Breast epithelium (tissue), 4 donors: ENCODE measurements at regions not wholly inside any gene's neighbourhood (a gene's known extent, or its start where the extent isn't known, plus 50 kb on each side); places are given as distances from the start of the nearest gene placed in this dataset.

Experiments used
- DNase-seq, 2 donors: peaks; one replicate each; pipeline ENCODE4 v3.0.0-alpha.2; 2019; ENCODE audit warnings: low spot score in 2 of 2
- H3K27ac ChIP-seq, 2 donors: fragments of 200-600 bp; sonication (generic) in 1 of 2; one replicate each; pipeline ENCODE4 v1.5.1; 2016 to 2019; ENCODE audit warnings: mild to moderate bottlenecking in 1 of 2
- H3K27me3 ChIP-seq, 2 donors: fragments of 200-600 bp; sonication (generic) in 1 of 2; one replicate each; pipeline versions ENCODE4 v1.5.1 to v1.6.0; 2017 to 2019; ENCODE audit warnings: control low read depth in 1 of 2, mild to moderate bottlenecking in 1 of 2
- H3K36me3 ChIP-seq: fragments of 200-600 bp; one replicate; pipeline ENCODE4 v1.5.1; 2019
- H3K4me1 ChIP-seq, 2 donors: fragments of 200-600 bp; sonication (generic); one replicate each; pipeline ENCODE4 v1.5.1; 2016 to 2019; ENCODE audit warnings: control low read depth in 1 of 2
- H3K4me3 ChIP-seq, 3 donors: fragments of 200-600 bp; sonication (generic); 1 replicate in 2 of 3; 2 replicates in 1 of 3; pipeline ENCODE4 v1.5.1; 2016 to 2019; ENCODE audit warnings: mild to moderate bottlenecking in 3 of 3, moderate library complexity in 2 of 3
- H3K9me3 ChIP-seq, 2 donors: fragments of 200-600 bp; sonication (generic) in 1 of 2; one replicate each; pipeline ENCODE4 v1.5.1; 2016 to 2019; ENCODE audit warnings: control low read depth in 1 of 2
- POLR2A ChIP-seq: fragments of 450-650 bp; IDR thresholded peaks from one replicate; pipeline ENCODE4 v1.6.1; 2016; ENCODE audit warnings: antibody characterized with exemption, mild to moderate bottlenecking, moderate library complexity
- POLR2AphosphoS5 ChIP-seq, 3 donors: sonication (generic); formaldehyde crosslinking; IDR thresholded peaks; one replicate each; pipeline ENCODE4 v1.6.1; 2017; ENCODE audit warnings: antibody characterized with exemption in 3 of 3
- intact Hi-C: fragments of 100-400 bp; cut with DNase I; formaldehyde crosslinking; loops from one replicate; pipeline ENCODE4 v1.15.1; 2023; ENCODE audit warnings: low total_unique reads
- TF ChIP-seq, protein P1 (sequence below), 3 donors: fragments of 450-650 bp; IDR thresholded peaks; one replicate each; pipeline ENCODE4 v1.5.1; 2016 to 2017; ENCODE audit warnings: antibody characterized with exemption in 3 of 3, mild to moderate bottlenecking in 3 of 3, moderate library complexity in 3 of 3

DNA sequence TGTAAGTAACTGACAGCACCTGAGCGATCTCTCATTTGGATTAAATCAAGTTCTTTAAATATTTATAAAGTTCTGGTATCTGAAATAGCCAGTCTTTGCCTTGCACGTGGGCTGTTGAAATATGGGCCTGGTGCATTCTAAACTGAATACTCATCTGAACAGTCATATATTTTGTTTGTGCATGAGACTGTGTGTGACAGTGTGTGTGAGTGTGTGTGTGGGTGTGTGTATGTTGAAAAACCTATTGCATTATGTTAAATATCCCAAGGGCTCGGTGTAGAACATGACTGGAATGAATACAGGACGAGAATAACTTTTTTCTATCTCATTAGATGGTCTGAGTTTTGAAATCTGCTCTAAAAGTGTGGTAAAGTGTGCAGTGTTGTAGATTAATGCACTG is 82.4 kb upstream of the TOX3 start:
- Histone ChIP-seq H3K27ac (no peak overlapping the region), H3K4me1 (no peaks in the 10 kb centered on the region), H3K36me3 (no peaks in the 10 kb centered on the region), H3K4me3 (no peak overlapping the region), H3K9me3 (no peaks in the 10 kb centered on the region), H3K27me3 (no peaks in the 10 kb centered on the region)
- TF ChIP-seq POLR2A (no peak), POLR2AphosphoS5 (IDR thresholded peaks at IDR 0.05) (no peak)
- TF ChIP-seq, protein P1, sequence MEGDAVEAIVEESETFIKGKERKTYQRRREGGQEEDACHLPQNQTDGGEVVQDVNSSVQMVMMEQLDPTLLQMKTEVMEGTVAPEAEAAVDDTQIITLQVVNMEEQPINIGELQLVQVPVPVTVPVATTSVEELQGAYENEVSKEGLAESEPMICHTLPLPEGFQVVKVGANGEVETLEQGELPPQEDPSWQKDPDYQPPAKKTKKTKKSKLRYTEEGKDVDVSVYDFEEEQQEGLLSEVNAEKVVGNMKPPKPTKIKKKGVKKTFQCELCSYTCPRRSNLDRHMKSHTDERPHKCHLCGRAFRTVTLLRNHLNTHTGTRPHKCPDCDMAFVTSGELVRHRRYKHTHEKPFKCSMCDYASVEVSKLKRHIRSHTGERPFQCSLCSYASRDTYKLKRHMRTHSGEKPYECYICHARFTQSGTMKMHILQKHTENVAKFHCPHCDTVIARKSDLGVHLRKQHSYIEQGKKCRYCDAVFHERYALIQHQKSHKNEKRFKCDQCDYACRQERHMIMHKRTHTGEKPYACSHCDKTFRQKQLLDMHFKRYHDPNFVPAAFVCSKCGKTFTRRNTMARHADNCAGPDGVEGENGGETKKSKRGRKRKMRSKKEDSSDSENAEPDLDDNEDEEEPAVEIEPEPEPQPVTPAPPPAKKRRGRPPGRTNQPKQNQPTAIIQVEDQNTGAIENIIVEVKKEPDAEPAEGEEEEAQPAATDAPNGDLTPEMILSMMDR (IDR thresholded peaks at IDR 0.05) = no peak
- intact Hi-C loops = no loop called here
- no peak for DNase-seq

DNA sequence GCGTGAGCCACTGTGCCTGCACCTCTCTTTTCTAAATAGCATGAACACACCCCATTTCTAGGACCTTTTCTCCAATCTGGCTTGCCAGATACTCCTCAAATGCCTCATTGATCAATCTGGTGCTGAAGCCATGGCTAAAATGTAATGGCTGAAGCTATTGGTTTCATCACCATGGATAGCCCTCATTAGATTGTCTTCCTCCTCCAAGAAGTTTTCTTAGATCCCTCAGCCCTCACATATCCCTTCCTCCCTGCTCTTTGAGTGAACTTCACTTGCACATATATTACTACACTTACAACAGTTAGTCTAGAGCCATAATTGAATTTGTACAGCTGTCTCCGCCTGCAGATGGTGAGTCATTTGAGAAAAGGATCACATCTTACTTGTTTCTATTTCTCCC is 77.9 kb upstream of the TOX3 start:
- H3K9me3 ChIP-seq = no peaks in the 10 kb centered on the region
- DNase-seq = no peak
- intact Hi-C loops = no loop called here
- no peaks in the 10 kb centered on the region for H3K27me3 ChIP-seq
- TF ChIP-seq, protein P1 (IDR thresholded peaks at IDR 0.05) = no peak
- TF ChIP-seq POLR2AphosphoS5 (IDR thresholded peaks at IDR 0.05) (no peak), POLR2A (no peak)
- H3K4me3 ChIP-seq = no peak overlapping the region
- no peak overlapping the region for H3K27ac ChIP-seq
- H3K4me1 ChIP-seq = no peaks in the 10 kb centered on the region
- H3K36me3 ChIP-seq = no peaks in the 10 kb centered on the region

DNA sequence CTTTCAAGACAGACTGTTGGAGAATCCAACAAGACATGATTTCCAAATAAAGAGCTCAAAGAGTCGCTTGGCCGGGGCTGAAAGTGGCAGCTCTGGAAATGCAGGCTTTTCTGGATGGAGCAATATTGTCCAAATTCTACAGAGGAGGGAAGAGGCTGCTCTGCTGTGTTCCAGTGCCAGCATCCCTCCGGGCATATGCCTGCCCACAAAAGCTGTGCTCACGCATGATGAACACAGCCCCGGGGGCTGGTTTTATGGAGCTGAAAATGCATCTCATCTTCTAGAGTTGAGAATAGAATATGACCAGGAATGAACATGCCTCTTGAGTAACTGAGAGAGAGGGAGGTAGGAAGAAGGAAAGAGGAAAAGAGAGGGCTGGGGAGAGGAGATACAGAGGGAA is 74.7 kb upstream of the TOX3 start:
- H3K27ac ChIP-seq = no peak overlapping the region
- H3K9me3 ChIP-seq = no peaks in the 10 kb centered on the region
- H3K27me3 ChIP-seq = no peaks in the 10 kb centered on the region
- H3K36me3 ChIP-seq = no peaks in the 10 kb centered on the region
- no peak for DNase-seq
- H3K4me1 ChIP-seq = no peaks in the 10 kb centered on the region
- no peak overlapping the region for H3K4me3 ChIP-seq
- TF ChIP-seq, protein P1 (IDR thresholded peaks at IDR 0.05) = no peak
- no peak for TF ChIP-seq POLR2AphosphoS5 (IDR thresholded peaks at IDR 0.05)
- no peak for TF ChIP-seq POLR2A
- intact Hi-C loops = no loop called here

DNA sequence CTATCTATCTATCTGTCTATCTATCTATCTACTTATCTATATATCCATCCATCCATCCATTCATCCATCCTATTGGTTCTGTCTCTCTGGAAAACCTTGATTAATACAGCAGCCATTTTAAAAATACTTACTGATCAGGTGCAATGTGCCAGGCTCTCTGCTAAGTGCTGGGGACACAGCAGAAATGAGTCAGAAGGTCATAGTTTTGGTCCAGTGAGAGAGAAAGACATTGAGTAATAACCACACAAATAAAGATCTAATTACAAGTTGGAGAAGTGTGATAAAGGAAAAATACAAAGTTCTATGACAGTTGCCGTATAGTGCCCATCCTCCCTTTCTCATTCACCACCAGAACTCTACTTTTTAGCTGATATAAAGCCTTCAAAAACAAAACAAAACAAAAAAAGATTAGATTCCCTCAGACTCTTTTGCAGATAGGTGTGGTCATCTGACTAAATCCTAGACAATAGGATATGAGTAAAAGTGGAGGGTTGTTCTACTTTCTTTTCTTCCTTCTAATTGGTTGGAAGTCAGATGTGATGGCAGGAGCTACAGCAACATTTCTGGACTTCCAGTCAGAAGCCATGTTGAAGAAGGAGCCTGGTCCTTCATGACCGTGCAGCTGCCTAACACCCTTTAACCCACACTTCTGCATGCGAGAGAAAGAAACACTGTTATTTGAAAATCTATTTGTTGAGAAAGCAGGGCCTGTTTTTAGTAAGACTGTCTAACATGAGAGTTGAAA is 72.0 kb upstream of the TOX3 start:
- Histone ChIP-seq H3K4me3 (no peak overlapping the region), H3K27ac (no peak overlapping the region), H3K36me3 (no peaks in the 10 kb centered on the region), H3K27me3 (no peaks in the 10 kb centered on the region), H3K4me1 (no peaks in the 10 kb centered on the region), H3K9me3 (no peaks in the 10 kb centered on the region)
- intact Hi-C loops = no loop called here
- DNase-seq = no peak
- TF ChIP-seq, protein P1 (IDR thresholded peaks at IDR 0.05) = no peak
- TF ChIP-seq POLR2AphosphoS5 (IDR thresholded peaks at IDR 0.05) (no peak), POLR2A (no peak)

DNA sequence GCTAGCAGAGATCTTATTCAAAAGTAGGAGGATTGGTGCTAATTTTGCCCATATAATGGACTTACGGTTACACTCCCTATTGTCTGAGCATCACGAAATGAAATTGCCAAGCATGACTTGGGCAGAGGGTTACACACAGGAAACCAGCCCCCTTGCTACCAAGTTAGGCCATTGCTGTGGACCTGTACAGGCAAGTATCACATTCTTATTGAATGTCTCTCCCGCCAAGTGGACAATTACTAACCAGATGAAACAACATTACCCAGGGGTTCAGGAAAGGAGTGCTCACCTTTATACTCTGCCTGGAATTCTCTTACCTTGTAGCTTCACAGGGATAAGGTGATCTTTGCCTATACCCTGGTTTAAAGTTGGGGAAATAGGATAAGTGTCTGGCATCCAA is 70.6 kb upstream of the TOX3 start:
- no peak overlapping the region for H3K4me3 ChIP-seq
- no peaks in the 10 kb centered on the region for H3K9me3 ChIP-seq
- no peaks in the 10 kb centered on the region for H3K36me3 ChIP-seq
- H3K4me1 ChIP-seq = no peaks in the 10 kb centered on the region
- TF ChIP-seq, protein P1 (IDR thresholded peaks at IDR 0.05) = no peak
- TF ChIP-seq POLR2A (no peak), POLR2AphosphoS5 (IDR thresholded peaks at IDR 0.05) (no peak)
- no peaks in the 10 kb centered on the region for H3K27me3 ChIP-seq
- no peak for DNase-seq
- no peak overlapping the region for H3K27ac ChIP-seq
- intact Hi-C loops = no loop called here
